Activated CD8-positive, alpha-beta memory T cell treated with anti-CD3 and anti-CD28 coated beads, Interleukin-2, amount 10 ng/mL, durations not matched to agents 7 days and 5 days (primary cell): ENCODE measurements at regions not wholly inside any gene's neighbourhood (a gene's known extent, or its start where the extent isn't known, plus 50 kb on each side); places are given as distances from the start of the nearest gene placed in this dataset.

Experiments used
- ATAC-seq: fragments of 150-1000 bp; cut with Tn5 transposase; one replicate; pipeline ENCODE4 v1.10.0; 2021; ENCODE audit warnings: moderate library complexity
- CTCF ChIA-PET: fragments of 350-600 bp; sonication (Branson Sonifier 250); formaldehyde crosslinking; loops from one replicate; lab custom pipeline; 2021; ENCODE audit warnings: antibody characterized with exemption; lab: Charles Lee
- DNase-seq: peaks from one replicate; pipeline ENCODE4 v3.0.0-alpha.2; 2020
- H3K27ac Mint-ChIP-seq: one replicate; pipeline ENCODE4 v1.8.0; 2021; ENCODE audit warnings: mild to moderate bottlenecking, mixed read lengths
- H3K27me3 Mint-ChIP-seq: one replicate; pipeline ENCODE4 v1.8.0; 2021; ENCODE audit warnings: mixed read lengths
- H3K36me3 Mint-ChIP-seq: one replicate; pipeline ENCODE4 v1.8.0; 2021; ENCODE audit warnings: mild to moderate bottlenecking, mixed read lengths
- H3K4me1 Mint-ChIP-seq: one replicate; pipeline ENCODE4 v1.8.0; 2021; ENCODE audit warnings: mixed read lengths
- H3K4me3 Mint-ChIP-seq: one replicate; pipeline ENCODE4 v1.8.0; 2021; ENCODE audit warnings: mild to moderate bottlenecking, moderate library complexity, mixed read lengths
- H3K9me3 Mint-ChIP-seq: one replicate; pipeline ENCODE4 v1.8.0; 2022; ENCODE audit warnings: low read depth, mixed read lengths

GRCh38 chr3:40719660-40720287 is 195.0 kb downstream of the ZNF621 start:
- no peak for DNase-seq
- peaks cover 16% of the 10 kb centered on the region for H3K27me3 Mint-ChIP-seq
- no peaks in the 10 kb centered on the region for H3K9me3 Mint-ChIP-seq
- no peaks in the 10 kb centered on the region for H3K4me1 Mint-ChIP-seq
- ATAC-seq, result no peak
- CTCF ChIA-PET, result interaction anchor here (0.9 kb wide), 1 partner anchor 12 kb away, joined by 3 read pairs; no protein-coding TSS in a partner anchor
- H3K27ac Mint-ChIP-seq, result no peak overlapping the region
- no peak overlapping the region for H3K4me3 Mint-ChIP-seq
- H3K36me3 Mint-ChIP-seq, result no peaks in the 10 kb centered on the region

GRCh38 chr3:40720341-40720740 is 195.6 kb downstream of the ZNF621 start:
- Mint-ChIP-seq H3K9me3 (no peaks in the 10 kb centered on the region), H3K4me3 (no peak overlapping the region), H3K27ac (no peak overlapping the region), H3K4me1 (no peaks in the 10 kb centered on the region), H3K36me3 (no peaks in the 10 kb centered on the region), H3K27me3 (peaks cover 11% of the 10 kb centered on the region)
- no peak for ATAC-seq
- no peak for DNase-seq
- CTCF ChIA-PET, result interaction anchor here (0.9 kb wide), 1 partner anchor 11 kb away, joined by 3 read pairs; no protein-coding TSS in a partner anchor

- Mint-ChIP-seq H3K36me3 (no peaks in the 10 kb centered on the region), H3K27ac (no peak overlapping the region), H3K4me3 (no peak overlapping the region), H3K4me1 (no peaks in the 10 kb centered on the region), H3K27me3 (peaks cover 9% of the 10 kb centered on the region), H3K9me3 (no peaks in the 10 kb centered on the region)
- ATAC-seq (no peak), DNase-seq (no peak)
- CTCF ChIA-PET, result no interaction called here
Observed at GRCh38 chr3:40720863-40721262, 196.1 kb downstream of the ZNF621 start.

GRCh38 chr3:40723083-40723660 is 198.4 kb downstream of the ZNF621 start:
- no peak overlapping the region for H3K27ac Mint-ChIP-seq
- CTCF ChIA-PET, result interaction anchor here (0.6 kb wide), 1 partner anchor 17 kb away, joined by 3 read pairs; no protein-coding TSS in a partner anchor
- no peaks in the 10 kb centered on the region for H3K4me1 Mint-ChIP-seq
- H3K27me3 Mint-ChIP-seq, result peaks cover 8% of the 10 kb centered on the region
- DNase-seq (no peak), ATAC-seq (no peak)
- H3K4me3 Mint-ChIP-seq, result no peak overlapping the region
- H3K36me3 Mint-ChIP-seq, result no peaks in the 10 kb centered on the region
- no peaks in the 10 kb centered on the region for H3K9me3 Mint-ChIP-seq

GRCh38 chr3:40725031-40725430 is 200.3 kb downstream of the ZNF621 start:
- Mint-ChIP-seq H3K36me3 (no peaks in the 10 kb centered on the region), H3K27ac (no peak overlapping the region), H3K9me3 (peaks cover 8% of the 10 kb centered on the region), H3K4me1 (no peaks in the 10 kb centered on the region), H3K27me3 (peaks cover 11% of the 10 kb centered on the region), H3K4me3 (no peak overlapping the region)
- no peak for DNase-seq
- CTCF ChIA-PET, result no interaction called here
- ATAC-seq, result no peak

GRCh38 chr3:40731445-40731844 is 206.7 kb downstream of the ZNF621 start:
- Mint-ChIP-seq H3K36me3 (no peaks in the 10 kb centered on the region), H3K9me3 (peaks cover 14% of the 10 kb centered on the region), H3K27me3 (peaks cover 13% of the 10 kb centered on the region), H3K27ac (no peak overlapping the region), H3K4me1 (no peaks in the 10 kb centered on the region), H3K4me3 (no peak overlapping the region)
- CTCF ChIA-PET, result interaction anchor here (1.0 kb wide), 1 partner anchor 11 kb away, joined by 3 read pairs; no protein-coding TSS in a partner anchor
- DNase-seq (no peak), ATAC-seq (no peak)

GRCh38 chr3:40736943-40737342 is 212.2 kb downstream of the ZNF621 start:
- Mint-ChIP-seq H3K36me3 (no peaks in the 10 kb centered on the region), H3K4me1 (no peaks in the 10 kb centered on the region), H3K9me3 (no peaks in the 10 kb centered on the region), H3K4me3 (no peak overlapping the region), H3K27me3 (peaks cover 13% of the 10 kb centered on the region), H3K27ac (no peak overlapping the region)
- CTCF ChIA-PET, result no interaction called here
- DNase-seq (no peak), ATAC-seq (no peak)

GRCh38 chr3:40737343-40737742 is 212.6 kb downstream of the ZNF621 start:
- Mint-ChIP-seq H3K4me3 (no peak overlapping the region), H3K27ac (no peak overlapping the region), H3K9me3 (no peaks in the 10 kb centered on the region), H3K27me3 (peaks cover 14% of the 10 kb centered on the region), H3K4me1 (no peaks in the 10 kb centered on the region), H3K36me3 (no peaks in the 10 kb centered on the region)
- DNase-seq (no peak), ATAC-seq (no peak)
- CTCF ChIA-PET, result no interaction called here

- CTCF ChIA-PET, result interaction anchor here (1.1 kb wide), 1 partner anchor 16 kb away, joined by 3 read pairs; no protein-coding TSS in a partner anchor
- Mint-ChIP-seq H3K4me3 (no peak overlapping the region), H3K27ac (no peak overlapping the region), H3K36me3 (no peaks in the 10 kb centered on the region), H3K27me3 (peaks cover 19% of the 10 kb centered on the region), H3K4me1 (no peaks in the 10 kb centered on the region), H3K9me3 (no peaks in the 10 kb centered on the region)
- no peak for ATAC-seq
- no peak for DNase-seq
Observed at GRCh38 chr3:40739971-40740370, 215.2 kb downstream of the ZNF621 start.

GRCh38 chr3:40741729-40742128 is 217.0 kb downstream of the ZNF621 start:
- CTCF ChIA-PET, result no interaction called here
- peaks cover 19% of the 10 kb centered on the region for H3K27me3 Mint-ChIP-seq
- H3K27ac Mint-ChIP-seq, result no peak overlapping the region
- no peak for DNase-seq
- H3K9me3 Mint-ChIP-seq, result no peaks in the 10 kb centered on the region
- H3K4me1 Mint-ChIP-seq, result no peaks in the 10 kb centered on the region
- no peaks in the 10 kb centered on the region for H3K36me3 Mint-ChIP-seq
- no peak overlapping the region for H3K4me3 Mint-ChIP-seq
- ATAC-seq, result no peak

- Mint-ChIP-seq H3K36me3 (no peaks in the 10 kb centered on the region), H3K27ac (no peak overlapping the region), H3K9me3 (no peaks in the 10 kb centered on the region), H3K4me3 (no peak overlapping the region), H3K4me1 (no peaks in the 10 kb centered on the region), H3K27me3 (peaks cover 17% of the 10 kb centered on the region)
- CTCF ChIA-PET, result no interaction called here
- no peak for ATAC-seq
- DNase-seq, result no peak
Observed at GRCh38 chr3:40745381-40746106, 220.8 kb downstream of the ZNF621 start.

- Mint-ChIP-seq H3K27me3 (peaks cover 13% of the 10 kb centered on the region), H3K9me3 (peaks cover 2% of the 10 kb centered on the region), H3K27ac (no peak overlapping the region), H3K4me3 (no peak overlapping the region), H3K4me1 (no peaks in the 10 kb centered on the region), H3K36me3 (no peaks in the 10 kb centered on the region)
- ATAC-seq (no peak), DNase-seq (no peak)
- CTCF ChIA-PET, result no interaction called here
Observed at GRCh38 chr3:40751666-40752065, 226.9 kb downstream of the ZNF621 start.

- ATAC-seq, result no peak
- no peak overlapping the region for H3K4me3 Mint-ChIP-seq
- H3K36me3 Mint-ChIP-seq, result no peaks in the 10 kb centered on the region
- no peaks in the 10 kb centered on the region for H3K4me1 Mint-ChIP-seq
- DNase-seq, result no peak
- peaks cover 2% of the 10 kb centered on the region for H3K9me3 Mint-ChIP-seq
- peaks cover 14% of the 10 kb centered on the region for H3K27me3 Mint-ChIP-seq
- no peak overlapping the region for H3K27ac Mint-ChIP-seq
- CTCF ChIA-PET, result no interaction called here
Observed at GRCh38 chr3:40752492-40752891, 227.7 kb downstream of the ZNF621 start.
